ENCODE measurements at regions not wholly inside any gene's neighbourhood (a gene's known extent, or its start where the extent isn't known, plus 50 kb on each side); places are given as distances from the start of the nearest gene placed in this dataset.

- Histone ChIP-seq H2AFZ (ENCODE audit: low read depth, low read length) (no peak overlapping the region), H3K4me2 (ENCODE audit: insufficient read depth, low read length) (no peak overlapping the region), H3K4me3 (ENCODE audit: low read depth in 1 of 2, low read length in 2 of 2) (no peak overlapping the region), H4K20me1 (ENCODE audit: insufficient read depth, low read length) (no peaks in the 10 kb centered on the region), H3K27me3 (ENCODE audit: insufficient read depth, low read length, poor library complexity) (peaks cover 4% of the 10 kb centered on the region), H3K9me3 (ENCODE audit: insufficient read depth, low read length, severe bottlenecking) (no peaks in the 10 kb centered on the region), H3K9ac (ENCODE audit: low read depth, low read length) (no peak overlapping the region), H3K4me1 (ENCODE audit: insufficient read depth, low read length) (no peaks in the 10 kb centered on the region), H3K79me2 (ENCODE audit: insufficient read depth, low read length) (no peaks in the 10 kb centered on the region), H3K36me3 (ENCODE audit: insufficient read depth, low read length) (no peaks in the 10 kb centered on the region), H3K27ac (ENCODE audit: low read length) (no peak overlapping the region)
- DNase-seq, result no peak
- peak; percentile 62 for ATAC-seq (ENCODE audit: insufficient read depth, low read depth)
- TF ChIP-seq CTCF (IDR thresholded peaks at IDR 0.05; ENCODE audit: borderline replicate concordance, extremely low read depth, low read length, poor library complexity, severe bottlenecking) (no peak), EZH2 (IDR thresholded peaks at IDR 0.05; ENCODE audit: borderline replicate concordance, low read depth, low read length, severe bottlenecking) (no peak)
These were observed 246.1 kb upstream of the TNP1 start for GRCh38 chr2:217105733-217106649.

GRCh38 chr2:217103752-217104545 is 244.1 kb upstream of the TNP1 start:
- Histone ChIP-seq H3K27me3 (ENCODE audit: insufficient read depth, low read length, poor library complexity) (peaks cover 4% of the 10 kb centered on the region), H3K4me3 (ENCODE audit: low read depth in 1 of 2, low read length in 2 of 2) (no peak overlapping the region), H3K4me2 (ENCODE audit: insufficient read depth, low read length) (no peak overlapping the region), H3K27ac (ENCODE audit: low read length) (no peak overlapping the region), H3K36me3 (ENCODE audit: insufficient read depth, low read length) (no peaks in the 10 kb centered on the region), H2AFZ (ENCODE audit: low read depth, low read length) (no peak overlapping the region), H3K9ac (ENCODE audit: low read depth, low read length) (no peak overlapping the region), H3K4me1 (ENCODE audit: insufficient read depth, low read length) (no peaks in the 10 kb centered on the region), H3K79me2 (ENCODE audit: insufficient read depth, low read length) (no peaks in the 10 kb centered on the region), H3K9me3 (ENCODE audit: insufficient read depth, low read length, severe bottlenecking) (no peaks in the 10 kb centered on the region), H4K20me1 (ENCODE audit: insufficient read depth, low read length) (no peaks in the 10 kb centered on the region)
- DNase-seq (no peak), ATAC-seq (ENCODE audit: insufficient read depth, low read depth) (no peak)
- no peak for TF ChIP-seq EZH2 (IDR thresholded peaks at IDR 0.05; ENCODE audit: borderline replicate concordance, low read depth, low read length, severe bottlenecking)
- TF ChIP-seq CTCF (IDR thresholded peaks at IDR 0.05; ENCODE audit: borderline replicate concordance, extremely low read depth, low read length, poor library complexity, severe bottlenecking), result no peak

GRCh38 chr2:217102956-217103355 is 243.1 kb upstream of the TNP1 start:
- no peak for DNase-seq
- Histone ChIP-seq H3K36me3 (ENCODE audit: insufficient read depth, low read length) (no peaks in the 10 kb centered on the region), H3K27ac (ENCODE audit: low read length) (no peak overlapping the region), H2AFZ (ENCODE audit: low read depth, low read length) (no peak overlapping the region), H3K9me3 (ENCODE audit: insufficient read depth, low read length, severe bottlenecking) (no peaks in the 10 kb centered on the region), H3K79me2 (ENCODE audit: insufficient read depth, low read length) (no peaks in the 10 kb centered on the region), H3K9ac (ENCODE audit: low read depth, low read length) (no peak overlapping the region), H3K4me2 (ENCODE audit: insufficient read depth, low read length) (no peak overlapping the region), H3K4me3 (ENCODE audit: low read depth in 1 of 2, low read length in 2 of 2) (no peak overlapping the region), H3K4me1 (ENCODE audit: insufficient read depth, low read length) (no peaks in the 10 kb centered on the region), H4K20me1 (ENCODE audit: insufficient read depth, low read length) (no peaks in the 10 kb centered on the region), H3K27me3 (ENCODE audit: insufficient read depth, low read length, poor library complexity) (peaks cover 4% of the 10 kb centered on the region)
- no peak for ATAC-seq (ENCODE audit: insufficient read depth, low read depth)
- TF ChIP-seq CTCF (IDR thresholded peaks at IDR 0.05; ENCODE audit: borderline replicate concordance, extremely low read depth, low read length, poor library complexity, severe bottlenecking) (no peak), EZH2 (IDR thresholded peaks at IDR 0.05; ENCODE audit: borderline replicate concordance, low read depth, low read length, severe bottlenecking) (no peak)
